Chondrocyte (in vitro differentiated cells): ENCODE measurements at regions not wholly inside any gene's neighbourhood (a gene's known extent, or its start where the extent isn't known, plus 50 kb on each side); places are given as distances from the start of the nearest gene placed in this dataset.

Experiments used
- DNase-seq: peaks from one replicate; pipeline ENCODE4 v3.0.0; 2021; ENCODE audit warnings: mixed read lengths, low spot score
- H3K27ac Mint-ChIP-seq: one replicate; pipeline ENCODE4 v1.8.0; 2021; ENCODE audit warnings: mild to moderate bottlenecking, moderate library complexity, mixed read lengths; ENCODE audit not compliant: unreplicated experiment
- H3K27me3 Mint-ChIP-seq: 2 replicates; pipeline ENCODE4 v1.8.0; 2021; ENCODE audit warnings: low read depth, mixed read lengths
- H3K36me3 Mint-ChIP-seq: 2 replicates; pipeline ENCODE4 v1.8.0; 2021; ENCODE audit warnings: low read depth, mixed read lengths
- H3K4me1 Mint-ChIP-seq: 2 replicates; pipeline ENCODE4 v1.8.0; 2021; ENCODE audit warnings: low read depth, mild to moderate bottlenecking, mixed read lengths
- H3K4me3 Mint-ChIP-seq: one replicate; pipeline ENCODE4 v1.8.0; 2021; ENCODE audit warnings: mild to moderate bottlenecking, moderate library complexity, mixed read lengths; ENCODE audit not compliant: unreplicated experiment
- H3K9me3 Mint-ChIP-seq: 2 replicates; pipeline ENCODE4 v1.8.0; 2021; ENCODE audit warnings: low read depth, mixed read lengths
- TF ChIP-seq, protein P1 (sequence below): fragments of 200-600 bp; sonication (generic); IDR thresholded peaks from 2 replicates; pipeline ENCODE4 v1.5.0; 2021; ENCODE audit warnings: antibody characterized with exemption, mild to moderate bottlenecking, moderate library complexity

DNA sequence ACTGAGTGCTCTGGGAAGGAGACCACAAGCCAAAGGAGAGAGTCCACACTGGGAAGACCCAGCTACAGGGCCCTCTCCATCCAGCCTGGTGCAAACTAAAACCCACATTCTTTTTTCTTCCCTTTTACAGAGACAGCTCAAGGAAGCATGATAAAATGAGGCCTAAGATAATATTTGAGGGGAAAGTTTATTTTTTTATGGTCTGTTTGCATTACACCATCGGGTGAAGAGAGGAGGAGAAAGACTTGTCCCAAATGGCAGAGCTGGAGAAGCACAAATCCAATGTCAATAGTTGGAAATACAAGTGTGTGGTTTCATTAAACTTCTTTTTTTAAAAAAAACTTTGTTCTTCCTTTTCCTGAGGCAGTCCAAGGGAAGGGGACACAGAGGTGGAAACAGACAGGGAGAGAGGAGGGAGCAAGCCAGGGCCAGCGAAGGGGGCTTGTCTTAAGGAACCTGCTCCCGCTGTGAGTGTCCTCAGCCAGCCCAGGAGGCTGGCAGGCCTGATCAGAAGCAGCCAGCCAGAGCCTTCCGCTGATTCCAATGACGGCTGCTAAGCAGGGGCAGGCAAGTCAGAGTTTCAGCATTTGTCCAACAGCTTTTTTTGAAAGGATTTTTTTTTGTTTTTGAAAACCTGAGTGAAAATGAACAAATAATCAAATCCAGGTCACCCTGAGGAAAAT lies 203.8 kb upstream of the SIX2 start:
- TF ChIP-seq, protein P1, sequence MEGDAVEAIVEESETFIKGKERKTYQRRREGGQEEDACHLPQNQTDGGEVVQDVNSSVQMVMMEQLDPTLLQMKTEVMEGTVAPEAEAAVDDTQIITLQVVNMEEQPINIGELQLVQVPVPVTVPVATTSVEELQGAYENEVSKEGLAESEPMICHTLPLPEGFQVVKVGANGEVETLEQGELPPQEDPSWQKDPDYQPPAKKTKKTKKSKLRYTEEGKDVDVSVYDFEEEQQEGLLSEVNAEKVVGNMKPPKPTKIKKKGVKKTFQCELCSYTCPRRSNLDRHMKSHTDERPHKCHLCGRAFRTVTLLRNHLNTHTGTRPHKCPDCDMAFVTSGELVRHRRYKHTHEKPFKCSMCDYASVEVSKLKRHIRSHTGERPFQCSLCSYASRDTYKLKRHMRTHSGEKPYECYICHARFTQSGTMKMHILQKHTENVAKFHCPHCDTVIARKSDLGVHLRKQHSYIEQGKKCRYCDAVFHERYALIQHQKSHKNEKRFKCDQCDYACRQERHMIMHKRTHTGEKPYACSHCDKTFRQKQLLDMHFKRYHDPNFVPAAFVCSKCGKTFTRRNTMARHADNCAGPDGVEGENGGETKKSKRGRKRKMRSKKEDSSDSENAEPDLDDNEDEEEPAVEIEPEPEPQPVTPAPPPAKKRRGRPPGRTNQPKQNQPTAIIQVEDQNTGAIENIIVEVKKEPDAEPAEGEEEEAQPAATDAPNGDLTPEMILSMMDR = no peak
- Mint-ChIP-seq H3K27ac (peak overlapping the region; percentile 10), H3K4me1 (peaks cover 18% of the 10 kb centered on the region), H3K9me3 (peaks cover 9% of the 10 kb centered on the region), H3K27me3 (no peaks in the 10 kb centered on the region), H3K4me3 (no peak overlapping the region), H3K36me3 (peaks cover 2% of the 10 kb centered on the region)
- no peak for DNase-seq

DNA sequence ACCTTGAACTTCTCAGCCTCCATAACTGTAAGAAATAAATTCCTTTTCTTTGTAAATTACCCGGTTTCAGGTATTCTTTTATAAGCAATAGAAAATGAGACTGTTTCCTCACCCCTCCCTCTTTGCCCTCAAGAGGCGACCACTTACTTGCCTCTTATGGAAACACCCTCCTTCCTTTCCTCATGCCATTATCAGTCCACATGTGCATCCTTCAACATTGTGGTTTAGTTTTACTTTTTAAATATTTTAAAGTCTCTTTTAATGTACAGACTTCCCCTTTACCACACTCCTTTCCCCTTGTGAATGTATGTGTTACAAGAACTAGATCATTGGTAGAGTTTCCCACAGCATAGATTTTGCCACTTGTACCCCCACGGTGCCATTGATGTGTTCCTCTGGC lies 202.4 kb upstream of the SIX2 start:
- Mint-ChIP-seq H3K4me1 (peaks cover 18% of the 10 kb centered on the region), H3K36me3 (peaks cover 2% of the 10 kb centered on the region), H3K27me3 (no peaks in the 10 kb centered on the region), H3K27ac (no peak overlapping the region), H3K9me3 (peaks cover 8% of the 10 kb centered on the region), H3K4me3 (no peak overlapping the region)
- TF ChIP-seq, protein P1 = no peak
- no peak for DNase-seq

DNA sequence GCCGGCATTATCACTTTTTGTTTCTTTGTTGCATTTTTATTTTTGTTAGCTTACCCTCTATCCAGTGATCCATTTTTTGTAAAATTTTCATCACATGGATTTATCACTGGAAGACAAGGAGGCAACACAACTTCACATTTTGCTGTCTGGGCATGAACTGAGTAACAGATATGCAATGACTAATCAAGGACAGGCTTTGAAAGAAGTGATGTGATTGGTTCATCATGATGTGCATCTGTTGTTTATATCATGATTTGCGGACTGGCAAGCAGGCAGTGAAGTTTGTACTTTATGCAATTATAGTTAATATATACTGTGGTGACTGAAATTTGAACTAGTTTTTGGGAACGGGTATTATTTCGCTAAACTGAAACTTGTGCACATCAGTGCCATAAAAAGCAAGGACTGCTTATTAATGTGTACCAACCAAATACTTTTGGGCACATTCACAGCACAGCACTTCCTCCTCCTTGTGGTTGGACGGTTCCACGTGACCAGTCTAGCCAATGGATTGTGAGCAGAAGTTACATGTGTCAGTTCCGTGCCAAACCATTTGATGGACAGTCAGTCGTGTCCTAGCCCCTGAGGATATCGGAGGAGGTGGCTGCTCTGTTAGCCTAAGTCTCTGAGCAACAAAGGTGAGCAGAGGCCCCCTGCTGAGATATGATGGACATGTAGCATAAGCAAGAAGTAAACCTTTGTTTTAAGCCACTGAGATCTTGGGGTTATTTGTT lies 201.4 kb upstream of the SIX2 start:
- Mint-ChIP-seq H3K4me1 (peaks cover 21% of the 10 kb centered on the region), H3K4me3 (no peak overlapping the region), H3K9me3 (no peaks in the 10 kb centered on the region), H3K27ac (no peak overlapping the region), H3K27me3 (no peaks in the 10 kb centered on the region), H3K36me3 (no peaks in the 10 kb centered on the region)
- TF ChIP-seq, protein P1 = no peak
- DNase-seq = no peak

DNA sequence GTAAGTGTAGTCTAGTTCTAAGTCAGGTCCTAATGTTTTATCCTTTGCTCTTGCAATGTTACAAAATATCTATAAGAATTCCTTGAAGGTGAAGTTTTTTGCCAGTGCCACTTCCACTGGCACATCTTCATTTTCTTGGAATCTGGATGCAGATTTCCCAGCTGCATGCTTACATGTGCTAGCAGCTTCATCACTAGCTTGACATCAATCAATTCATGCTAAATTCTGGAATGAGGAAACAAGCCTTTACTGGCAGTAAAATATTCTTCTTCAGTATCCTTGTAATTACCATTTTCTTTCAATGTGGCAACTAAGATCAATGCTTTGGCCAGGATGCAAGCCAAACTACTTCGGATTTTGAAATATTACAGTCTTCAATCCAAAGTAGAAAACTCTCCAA lies 200.6 kb upstream of the SIX2 start:
- DNase-seq = no peak
- no peak overlapping the region for H3K27ac Mint-ChIP-seq
- no peaks in the 10 kb centered on the region for H3K27me3 Mint-ChIP-seq
- no peaks in the 10 kb centered on the region for H3K9me3 Mint-ChIP-seq
- TF ChIP-seq, protein P1 = no peak
- H3K36me3 Mint-ChIP-seq = no peaks in the 10 kb centered on the region
- peaks cover 21% of the 10 kb centered on the region for H3K4me1 Mint-ChIP-seq
- H3K4me3 Mint-ChIP-seq = no peak overlapping the region

DNA sequence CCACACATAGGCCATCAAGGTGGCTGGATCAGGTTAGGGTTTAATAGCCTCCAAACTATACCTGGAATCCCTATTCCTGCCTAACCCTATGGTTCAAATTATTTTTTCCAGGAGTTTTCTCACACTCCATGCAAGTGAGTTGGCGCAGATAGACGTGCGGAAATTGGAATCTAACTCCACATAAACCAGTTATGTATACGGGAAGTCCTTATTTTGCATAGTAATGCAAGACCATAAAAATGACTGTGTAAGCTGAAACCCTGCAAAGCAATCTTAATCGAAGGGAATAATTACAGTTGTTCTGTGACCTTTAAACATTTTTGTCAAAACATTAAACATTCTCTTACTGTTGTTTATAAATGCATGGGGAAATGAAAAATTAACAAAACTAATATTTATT lies 200.1 kb upstream of the SIX2 start:
- no peak overlapping the region for H3K27ac Mint-ChIP-seq
- TF ChIP-seq, protein P1 = no peak
- no peak for DNase-seq
- H3K9me3 Mint-ChIP-seq = no peaks in the 10 kb centered on the region
- no peak overlapping the region for H3K4me3 Mint-ChIP-seq
- peaks cover 21% of the 10 kb centered on the region for H3K4me1 Mint-ChIP-seq
- no peaks in the 10 kb centered on the region for H3K36me3 Mint-ChIP-seq
- no peaks in the 10 kb centered on the region for H3K27me3 Mint-ChIP-seq
